ENCODE measurements at regions not wholly inside any gene's neighbourhood (a gene's known extent, or its start where the extent isn't known, plus 50 kb on each side); places are given as distances from the start of the nearest gene placed in this dataset.
A peak's percentile ranks its signal among the peaks of the same experiment; 100 is the strongest.

GRCh38 chr5:120765189-120765588 is 301.1 kb downstream of the PRR16 start (continued):
- TF ChIP-seq ZNF431 (CRISPR knock-in tag; IDR thresholded peaks at IDR 0.05) (no peak), TEAD1 (CRISPR knock-in tag; IDR thresholded peaks at IDR 0.05) (no peak)

GRCh38 chr5:120767178-120767820 is 303.2 kb downstream of the PRR16 start:
- Histone ChIP-seq H2AFZ (ENCODE audit: low read depth, low read length) (no peak overlapping the region), H3K4me2 (ENCODE audit: insufficient read depth, low read length) (no peak overlapping the region), H3K79me2 (ENCODE audit: control insufficient read depth, insufficient read depth, low read length) (no peaks in the 10 kb centered on the region), H3K9me1 (ENCODE audit: control insufficient read depth, insufficient read depth, low read length) (no peaks in the 10 kb centered on the region), H3K36me3 (ENCODE audit: control insufficient read depth, insufficient read depth, low read length) (no peaks in the 10 kb centered on the region), H3K4me1 (replicated peaks in 1 of 2; ENCODE audit: control insufficient read depth in 2 of 2, insufficient read depth in 2 of 2, low read length in 2 of 2) (no peaks in the 10 kb centered on the region), H3K9ac (ENCODE audit: insufficient read depth in 1 of 2, low read depth in 2 of 2, low read length in 2 of 2) (no peak overlapping the region), H4K20me1 (replicated peaks; ENCODE audit: control insufficient read depth, insufficient read depth, low read length) (no peaks in the 10 kb centered on the region), H3K9me3 (replicated peaks; ENCODE audit: control insufficient read depth, insufficient read depth, low read depth, low read length) (no peaks in the 10 kb centered on the region; the same call in 1 of the 2 replicates), H3K27me3 (ENCODE audit: control insufficient read depth in 2 of 2, insufficient read depth in 2 of 2, low read length in 2 of 2) (no peaks in the 10 kb centered on the region), H3K4me3 (no peak overlapping the region), H3K27ac (ENCODE audit: extremely low read depth, low read depth, low read length) (no peak overlapping the region)
- in situ Hi-C loops (cut with MboI) (no loop called here), intact Hi-C loops (cut with micrococcal nuclease) (no loop called here)
- ATAC-seq, result no peak
- peak; percentile 33 for TF ChIP-seq CEBPB (tag; IDR thresholded peaks at IDR 0.05)
- no peak for TF ChIP-seq ZC3H4 (CRISPR knock-in tag; IDR thresholded peaks at IDR 0.05; ENCODE audit: borderline replicate concordance)
- TF ChIP-seq JUNB (CRISPR knock-in tag; conservative IDR thresholded peaks at IDR 0.05), result no peak
- no peak for TF ChIP-seq BRF2 (IDR thresholded peaks at IDR 0.05; ENCODE audit: borderline replicate concordance, insufficient read depth, insufficient read length)
- no peak for TF ChIP-seq KAT2B (IDR thresholded peaks at IDR 0.05; ENCODE audit: low read depth, low read length)
- CTCF ChIA-PET (ENCODE audit: low intra/inter-chr PET ratio), result no interaction called here
- no peak for FAIRE-seq
- DNase-seq (ENCODE audit: extremely low read depth in 1 of 4, low spot score in 3 of 4), result no peak
- 0% methylated on average over 1 of the region's 1 CpG for WGBS (ENCODE audit: insufficient coverage, low coverage, missing lambda C conversion rate)
- POLR2A ChIA-PET, result no interaction called here
- no TSS peak for BruUV-seq (replicated peaks)

Data from K562 (cell line).